ENCODE measurements at regions not wholly inside any gene's neighbourhood (a gene's known extent, or its start where the extent isn't known, plus 50 kb on each side); places are given as distances from the start of the nearest gene placed in this dataset.
"Not testable (repeated sequence)": the region's sequence is repeated elsewhere in the genome, so short reads cannot be mapped to it uniquely, and the experiment has no call there.

- DNase-seq (ENCODE audit: low read depth in 1 of 2, low spot score in 1 of 2) = no peak
Observed at GRCh38 chr10:78207216-78207615, 173.6 kb downstream of the RPS24 start.

DNA sequence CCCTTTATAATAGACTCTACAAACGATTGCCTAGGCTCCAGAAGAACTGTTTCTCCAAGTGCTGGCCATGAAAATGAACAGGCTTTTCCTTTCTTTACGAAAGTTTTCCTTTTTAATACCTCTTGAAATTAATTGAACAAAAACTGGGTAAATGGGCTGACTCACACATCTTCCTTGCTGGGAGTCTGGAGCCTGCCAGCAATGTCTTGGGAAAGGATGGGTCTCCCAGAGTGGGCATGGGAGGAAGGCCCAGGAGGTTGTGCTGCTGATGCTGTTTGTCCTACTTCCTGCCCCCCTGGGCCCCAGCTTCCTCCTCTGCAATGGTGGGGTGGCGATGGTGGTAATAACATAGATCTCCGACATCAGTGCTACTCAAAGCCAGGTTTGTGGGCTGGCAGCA lies 174.1 kb downstream of the RPS24 start:
- DNase-seq (ENCODE audit: low read depth in 1 of 2, low spot score in 1 of 2) = no peak

DNA sequence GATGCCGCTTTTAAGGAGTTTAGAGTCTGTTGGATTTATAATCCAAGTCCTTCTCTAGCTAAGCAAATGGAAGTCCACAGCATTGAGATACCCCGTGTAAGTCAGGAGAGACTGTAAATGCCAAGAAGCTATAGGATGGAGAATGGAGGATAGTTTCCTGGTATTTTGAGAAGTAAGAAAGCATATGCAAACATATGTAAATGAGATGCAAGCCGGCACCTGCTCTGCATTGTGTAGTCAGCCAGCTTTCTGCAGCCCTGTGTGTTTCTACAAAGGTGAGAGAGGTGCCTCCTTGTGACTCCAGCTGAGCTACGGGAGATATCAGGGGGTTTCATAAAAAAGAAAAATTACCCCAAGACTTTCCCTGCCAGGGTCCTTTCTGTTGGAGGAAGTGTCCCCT lies 176.3 kb downstream of the RPS24 start:
- DNase-seq (ENCODE audit: low read depth in 1 of 2, low spot score in 1 of 2) = no peak

GRCh38 chr10:78210548-78210947 lies 176.9 kb downstream of the RPS24 start:
- DNase-seq (ENCODE audit: low read depth in 1 of 2, low spot score in 1 of 2) = no peak

GRCh38 chr10:78210976-78211375 lies 177.3 kb downstream of the RPS24 start:
- no peak for DNase-seq (ENCODE audit: low read depth in 1 of 2, low spot score in 1 of 2)

DNA sequence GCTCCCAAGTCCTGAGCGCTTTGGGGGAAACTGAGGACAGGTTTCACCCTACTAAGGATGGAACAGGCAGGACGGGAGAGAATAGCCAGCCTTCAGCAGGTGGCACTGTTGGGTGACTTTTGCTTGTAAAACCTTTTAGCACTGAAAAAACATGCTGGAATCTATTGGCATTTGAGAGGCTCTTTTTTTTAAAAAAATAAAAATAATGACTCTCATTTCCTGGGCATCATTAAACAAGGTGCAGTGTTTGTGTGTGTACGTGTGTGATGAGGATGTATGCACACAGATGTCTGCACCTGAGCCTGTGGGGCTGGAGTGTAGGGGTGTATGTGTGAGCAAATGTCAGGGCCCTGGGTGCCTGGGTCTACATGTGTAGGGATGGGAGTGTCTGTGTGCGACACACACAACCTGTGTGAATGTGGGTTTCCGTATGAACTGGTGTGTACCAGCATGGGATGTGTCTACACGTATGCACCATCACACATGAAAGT lies 177.9 kb downstream of the RPS24 start:
- DNase-seq (ENCODE audit: low read depth in 1 of 2, low spot score in 1 of 2) = no peak

GRCh38 chr10:78212060-78212785 lies 178.6 kb downstream of the RPS24 start:
- DNase-seq (ENCODE audit: low read depth in 1 of 2, low spot score in 1 of 2) = no peak

DNA sequence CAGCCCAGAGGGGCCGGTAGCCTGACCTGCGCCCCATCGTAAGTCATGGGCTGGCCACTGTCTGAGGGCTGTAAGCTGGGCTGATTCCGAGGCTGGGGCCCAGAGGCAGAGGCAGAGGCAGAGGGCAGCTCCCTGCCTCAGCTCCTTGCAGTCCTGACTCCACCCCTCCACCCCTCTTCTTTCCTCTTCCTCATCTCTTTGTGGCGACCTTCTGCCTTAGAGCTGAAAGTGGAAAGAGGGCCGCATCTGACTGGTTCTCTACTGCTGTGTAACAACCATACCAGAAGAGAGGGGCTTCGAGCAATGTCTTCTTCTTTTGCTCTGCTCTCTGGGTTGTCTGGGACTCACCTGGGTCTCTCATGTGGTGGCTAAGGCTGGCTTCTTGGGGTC lies 179.1 kb downstream of the RPS24 start:
- no peak for DNase-seq (ENCODE audit: low read depth in 1 of 2, low spot score in 1 of 2)

- no peak for DNase-seq (ENCODE audit: low read depth in 1 of 2, low spot score in 1 of 2)
Observed at GRCh38 chr10:78214955-78215354, 181.3 kb downstream of the RPS24 start.

DNA sequence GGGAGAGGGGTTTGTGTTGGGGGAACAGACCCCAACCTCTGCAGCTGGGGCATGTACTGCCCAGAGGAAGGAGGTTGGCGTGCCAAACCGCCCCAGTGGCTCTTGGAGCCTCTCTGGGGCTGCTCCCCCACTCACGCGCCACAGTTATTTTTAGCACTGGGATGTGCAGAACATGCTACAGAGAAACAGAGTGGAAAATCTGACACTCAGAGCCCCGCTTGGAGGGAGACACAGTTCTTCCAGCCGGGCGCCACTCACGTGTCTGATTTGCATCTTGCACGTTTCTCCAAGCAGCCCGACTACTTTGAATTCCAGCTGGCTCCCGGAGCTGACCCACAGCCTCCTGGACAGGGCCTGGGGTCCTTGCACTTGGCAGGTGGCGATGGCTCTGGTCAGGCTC lies 182.0 kb downstream of the RPS24 start:
- DNase-seq (ENCODE audit: low read depth in 1 of 2, low spot score in 1 of 2) = no peak

DNA sequence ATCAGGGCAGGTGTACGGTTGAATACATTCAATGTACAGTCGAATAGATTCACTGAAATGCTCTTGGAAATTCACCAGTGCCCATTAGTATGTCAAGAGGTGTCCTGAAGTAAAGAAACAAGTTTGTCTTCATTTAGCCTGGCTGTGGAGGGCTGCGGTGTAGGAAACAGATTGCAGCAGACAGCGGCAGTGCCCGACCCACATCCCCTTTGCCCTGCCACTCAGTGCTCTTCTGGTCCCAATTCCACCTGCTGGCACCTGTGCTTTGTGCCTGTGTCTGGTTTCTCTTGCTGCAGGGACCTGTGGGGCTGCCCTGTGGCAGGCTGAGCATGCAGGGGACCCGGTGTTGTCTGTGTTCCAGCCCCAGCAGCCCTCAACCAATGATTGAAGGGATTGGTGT lies 183.7 kb downstream of the RPS24 start:
- no peak for DNase-seq (ENCODE audit: low read depth in 1 of 2, low spot score in 1 of 2)

- no peak for DNase-seq (ENCODE audit: low read depth in 1 of 2, low spot score in 1 of 2)
Observed at GRCh38 chr10:78218798-78219490, 185.3 kb downstream of the RPS24 start.

- DNase-seq (ENCODE audit: low read depth in 1 of 2, low spot score in 1 of 2) = not testable (repeated sequence)
Observed at GRCh38 chr10:78219568-78219967, 185.9 kb downstream of the RPS24 start.

DNA sequence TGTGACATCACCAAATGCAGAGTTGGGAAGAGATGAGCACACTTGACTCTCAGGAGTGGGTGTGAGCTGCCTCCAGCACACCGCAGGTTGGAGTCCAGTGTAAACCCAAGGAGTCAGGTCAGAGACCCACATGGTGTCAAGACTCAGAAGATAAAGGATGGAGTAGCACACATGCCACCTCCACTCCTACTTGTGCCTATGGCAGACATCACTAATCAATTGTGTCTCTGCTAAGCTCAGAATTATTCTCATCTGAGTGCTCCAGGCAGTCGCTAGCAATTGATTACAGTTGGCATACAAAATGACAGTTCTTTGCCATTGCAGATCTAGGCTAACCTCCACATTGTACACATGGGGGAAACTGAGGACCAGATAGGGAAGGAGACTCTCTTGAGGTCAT lies 187.1 kb downstream of the RPS24 start:
- DNase-seq (ENCODE audit: low read depth in 1 of 2, low spot score in 1 of 2) = no peak

GRCh38 chr10:78222096-78222790 lies 188.6 kb downstream of the RPS24 start:
- DNase-seq (ENCODE audit: low read depth in 1 of 2, low spot score in 1 of 2) = no peak

DNA sequence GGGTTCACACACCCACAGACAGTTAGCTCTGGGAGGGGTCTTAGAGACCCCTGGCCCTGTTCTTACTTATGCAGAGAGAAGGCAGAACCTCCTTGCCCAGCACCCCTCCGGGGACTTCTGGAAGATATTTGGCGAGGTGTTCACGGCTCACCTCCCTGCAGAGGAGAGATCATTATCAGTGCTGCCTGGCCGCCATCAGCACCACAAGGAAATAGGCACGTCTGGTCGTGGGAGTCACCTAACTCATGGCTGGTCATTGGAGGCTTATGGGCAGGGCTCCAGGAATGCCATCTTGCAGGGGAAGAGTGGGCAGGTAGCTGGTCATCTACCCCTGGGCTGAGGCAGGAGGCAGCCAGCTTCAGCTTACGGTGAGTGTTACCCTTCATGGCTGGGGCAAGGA lies 189.4 kb downstream of the RPS24 start:
- DNase-seq (ENCODE audit: low read depth in 1 of 2, low spot score in 1 of 2) = no peak

GRCh38 chr10:78224602-78225001 lies 190.9 kb downstream of the RPS24 start:
- no peak for DNase-seq (ENCODE audit: low read depth in 1 of 2, low spot score in 1 of 2)

DNA sequence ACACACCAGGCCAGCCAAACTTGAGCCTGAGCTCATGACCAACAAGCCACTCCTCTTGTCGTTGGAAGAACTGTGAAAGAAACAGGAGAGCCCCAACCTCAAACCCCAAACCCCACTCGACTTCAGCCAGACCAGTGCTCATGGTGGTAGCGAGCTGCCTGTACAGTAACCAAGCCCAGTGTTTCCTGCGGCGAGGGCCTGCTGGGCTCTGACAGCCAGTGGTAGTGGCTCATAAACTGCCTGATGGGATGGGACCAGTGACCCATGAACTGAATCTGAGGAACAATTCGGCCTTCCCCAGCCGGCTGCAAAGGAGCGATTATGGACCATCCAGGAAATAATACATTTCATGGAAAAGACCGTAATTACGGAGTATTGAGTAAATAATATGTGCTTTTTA lies 191.9 kb downstream of the RPS24 start:
- DNase-seq (ENCODE audit: low read depth in 1 of 2, low spot score in 1 of 2) = no peak

- DNase-seq (ENCODE audit: low read depth in 1 of 2, low spot score in 1 of 2) = no peak
Observed at GRCh38 chr10:78229489-78229888, 195.8 kb downstream of the RPS24 start.

GRCh38 chr10:78229950-78230675 lies 196.4 kb downstream of the RPS24 start:
- no peak for DNase-seq (ENCODE audit: low read depth in 1 of 2, low spot score in 1 of 2)

GRCh38 chr10:78231327-78231726 lies 197.7 kb downstream of the RPS24 start:
- no peak for DNase-seq (ENCODE audit: low read depth in 1 of 2, low spot score in 1 of 2)

Data from activated T-helper 1 cell treated with anti-CD3 and anti-CD28 coated beads, Interleukin-2, amount 50 U/mL, for 16 hours (primary cell).